ENCODE measurements at regions not wholly inside any gene's neighbourhood (a gene's known extent, or its start where the extent isn't known, plus 50 kb on each side); places are given as distances from the start of the nearest gene placed in this dataset.

GRCh38 chr6:94175465-94175864 is 756.1 kb upstream of the EPHA7 start:
- TF ChIP-seq MAX (IDR thresholded peaks at IDR 0.05), result no peak
- TF ChIP-seq REST (IDR thresholded peaks at IDR 0.05; ENCODE audit: low read depth), result no peak
- no peak for TF ChIP-seq EP300 (IDR thresholded peaks at IDR 0.05; ENCODE audit: borderline replicate concordance)
- no peak for TF ChIP-seq TAF1 (IDR thresholded peaks at IDR 0.05; ENCODE audit: low read depth)
- no peak for TF ChIP-seq CEBPB (IDR thresholded peaks at IDR 0.05)
- no peak for TF ChIP-seq NFIC (IDR thresholded peaks at IDR 0.05)
- no peak for TF ChIP-seq RAD21 (IDR thresholded peaks at IDR 0.05; ENCODE audit: low read depth)
- TF ChIP-seq YY1 (IDR thresholded peaks at IDR 0.05; ENCODE audit: low read depth), result no peak
- TF ChIP-seq CREB1 (IDR thresholded peaks at IDR 0.05; ENCODE audit: low read depth), result no peak
- no peak for TF ChIP-seq TEAD4 (IDR thresholded peaks at IDR 0.05)
- TF ChIP-seq TCF12 (IDR thresholded peaks at IDR 0.05; ENCODE audit: low read depth), result no peak
- no peak for TF ChIP-seq USF1 (IDR thresholded peaks at IDR 0.05)
- no peak for TF ChIP-seq ZBTB7A (IDR thresholded peaks at IDR 0.05; ENCODE audit: low read depth)
- TF ChIP-seq EGR1 (IDR thresholded peaks at IDR 0.05), result no peak
